Immature natural killer cell (primary cell): ENCODE measurements at regions not wholly inside any gene's neighbourhood (a gene's known extent, or its start where the extent isn't known, plus 50 kb on each side); places are given as distances from the start of the nearest gene placed in this dataset.

Experiments
- DNase-seq, 3 donors: peaks; one replicate each; pipeline ENCODE4 v3.0.0; 2022; ENCODE audit warnings: mixed read lengths in 1 of 3
- H3K27ac Mint-ChIP-seq, 6 donors: one replicate each; pipeline ENCODE4 v1.8.0; 2020; ENCODE audit warnings: mixed read lengths in 6 of 6, mild to moderate bottlenecking in 5 of 6, inconsistent platforms in 4 of 6, moderate library complexity in 3 of 6
- H3K27me3 Mint-ChIP-seq, 3 donors: one replicate each; pipeline ENCODE4 v1.8.0; 2020 to 2021; ENCODE audit warnings: low read depth in 3 of 3, mild to moderate bottlenecking in 3 of 3, mixed read lengths in 3 of 3, moderate library complexity in 3 of 3, inconsistent platforms in 1 of 3
- H3K36me3 Mint-ChIP-seq, 3 donors: one replicate each; pipeline ENCODE4 v1.8.0; 2020; ENCODE audit warnings: mixed read lengths in 3 of 3, inconsistent platforms in 2 of 3, mild to moderate bottlenecking in 2 of 3
- H3K4me1 Mint-ChIP-seq, 2 donors: one replicate each; pipeline ENCODE4 v1.8.0; 2020; ENCODE audit warnings: inconsistent platforms in 2 of 2, mild to moderate bottlenecking in 2 of 2, mixed read lengths in 2 of 2, moderate library complexity in 1 of 2
- H3K4me3 Mint-ChIP-seq, 5 donors: one replicate each; pipeline ENCODE4 v1.8.0; 2020; ENCODE audit warnings: mild to moderate bottlenecking in 5 of 5, mixed read lengths in 5 of 5, inconsistent platforms in 3 of 5, moderate library complexity in 3 of 5
- H3K9me3 Mint-ChIP-seq, 6 donors: one replicate each; pipeline ENCODE4 v1.8.0; 2020; ENCODE audit warnings: mild to moderate bottlenecking in 6 of 6, mixed read lengths in 6 of 6, inconsistent platforms in 4 of 6, moderate library complexity in 3 of 6

DNA sequence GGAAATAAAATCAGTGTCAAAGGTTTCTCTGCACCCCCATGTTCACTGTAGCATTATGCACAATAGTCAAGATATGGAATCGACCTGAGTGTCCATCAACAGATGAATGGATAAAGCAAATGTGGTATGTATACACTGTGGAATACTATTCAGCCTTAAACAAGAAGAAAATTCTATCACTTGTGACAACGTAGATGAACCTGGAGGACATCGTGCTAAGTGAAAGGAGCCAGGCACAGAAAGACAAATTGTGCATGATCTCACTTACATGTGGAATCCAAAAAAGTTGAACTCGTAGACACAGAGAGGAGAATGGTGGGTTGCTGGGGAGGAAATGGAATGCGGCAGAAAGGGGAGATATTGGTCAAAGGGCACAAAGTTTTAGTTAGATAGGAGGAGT lies 136.3 kb upstream of the ESR1 start:
- no peaks in the 10 kb centered on the region for H3K36me3 Mint-ChIP-seq

DNA sequence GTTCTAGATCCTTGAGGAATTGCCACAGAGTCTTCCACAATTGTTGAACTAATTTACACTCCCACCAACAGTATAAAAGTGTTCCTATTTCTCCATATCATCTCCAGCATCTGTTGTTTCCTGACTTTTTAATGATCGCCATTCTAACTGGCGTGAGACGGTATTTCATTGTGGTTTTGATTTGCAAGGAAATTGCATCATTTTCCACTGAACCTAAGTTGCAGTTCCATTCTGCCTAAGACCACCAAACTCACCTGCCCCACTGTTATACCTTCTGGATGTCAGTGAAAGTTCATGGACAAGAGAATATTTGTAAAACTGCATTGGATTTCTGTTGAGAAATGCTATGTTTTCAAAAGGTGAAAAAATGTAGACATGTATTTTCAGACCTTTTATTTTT lies 132.9 kb upstream of the ESR1 start:
- no peak overlapping the region for H3K27ac Mint-ChIP-seq

More for the DNA sequence above, 136.3 kb upstream of the ESR1 start:
- no peak overlapping the region for H3K4me3 Mint-ChIP-seq
- H3K27me3 Mint-ChIP-seq = peaks cover 0 to 6% (median 0%) of the 10 kb centered on the region in 3 donors
- no peak overlapping the region for H3K27ac Mint-ChIP-seq
- DNase-seq = no peak
- no peaks in the 10 kb centered on the region for H3K4me1 Mint-ChIP-seq
- no peaks in the 10 kb centered on the region for H3K9me3 Mint-ChIP-seq

GRCh38 chr6:151675746-151676459 lies 131.6 kb upstream of the ESR1 start:
- no peak overlapping the region for H3K27ac Mint-ChIP-seq
- no peaks in the 10 kb centered on the region for H3K4me1 Mint-ChIP-seq
- no peaks in the 10 kb centered on the region for H3K36me3 Mint-ChIP-seq
- peak in 2 of 3 donors; percentile 4 to 16 for DNase-seq
- H3K27me3 Mint-ChIP-seq = peaks cover 0 to 4% (median under 1%) of the 10 kb centered on the region in 3 donors
- no peaks in the 10 kb centered on the region for H3K9me3 Mint-ChIP-seq
- no peak overlapping the region for H3K4me3 Mint-ChIP-seq

More for the DNA sequence above, 132.9 kb upstream of the ESR1 start:
- H3K4me3 Mint-ChIP-seq = no peak overlapping the region
- no peaks in the 10 kb centered on the region for H3K9me3 Mint-ChIP-seq
- H3K4me1 Mint-ChIP-seq = no peaks in the 10 kb centered on the region
- H3K36me3 Mint-ChIP-seq = no peaks in the 10 kb centered on the region
- peaks cover 0 to 2% (median 2%) of the 10 kb centered on the region in 3 donors for H3K27me3 Mint-ChIP-seq
- DNase-seq = no peak

GRCh38 chr6:151676460-151676945 lies 131.0 kb upstream of the ESR1 start:
- no peak for DNase-seq
- H3K9me3 Mint-ChIP-seq = no peaks in the 10 kb centered on the region
- H3K4me3 Mint-ChIP-seq = no peak overlapping the region
- no peaks in the 10 kb centered on the region for H3K36me3 Mint-ChIP-seq
- H3K27me3 Mint-ChIP-seq = peaks cover 0 to 4% (median 3%) of the 10 kb centered on the region in 3 donors
- H3K4me1 Mint-ChIP-seq = peaks cover under 1 to 1% of the 10 kb centered on the region in 2 donors
- no peak overlapping the region for H3K27ac Mint-ChIP-seq

DNA sequence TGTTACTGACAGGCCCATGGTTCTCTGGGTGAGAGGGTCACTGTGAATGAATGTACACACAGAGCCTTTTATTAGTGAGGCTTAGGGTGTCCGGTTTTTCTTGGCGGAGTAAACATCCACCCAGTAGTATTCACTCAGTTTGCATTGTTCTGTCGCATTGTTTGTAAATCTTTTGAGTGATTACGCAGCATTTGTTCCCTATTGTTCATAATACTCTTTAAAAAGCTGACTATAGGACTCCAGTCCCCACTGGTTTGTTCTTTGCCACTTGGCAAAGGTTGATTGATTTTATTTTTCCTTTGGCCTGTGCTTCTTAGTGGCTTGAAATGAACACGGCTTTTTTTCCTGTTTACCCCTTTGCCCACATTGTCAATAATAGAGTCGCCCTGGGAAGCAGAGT lies 130.1 kb upstream of the ESR1 start:
- peaks cover 4 to 9% of the 10 kb centered on the region in 2 donors for H3K4me1 Mint-ChIP-seq
- H3K36me3 Mint-ChIP-seq = no peaks in the 10 kb centered on the region
- H3K27me3 Mint-ChIP-seq = peaks cover 0 to 4% (median 3%) of the 10 kb centered on the region in 3 donors
- no peak overlapping the region for H3K4me3 Mint-ChIP-seq
- DNase-seq = no peak
- H3K9me3 Mint-ChIP-seq = no peaks in the 10 kb centered on the region
- H3K27ac Mint-ChIP-seq = no peak overlapping the region

GRCh38 chr6:151679081-151679480 lies 128.4 kb upstream of the ESR1 start:
- Mint-ChIP-seq H3K4me1 (peaks cover 4 to 9% of the 10 kb centered on the region in 2 donors), H3K36me3 (no peaks in the 10 kb centered on the region), H3K4me3 (no peak overlapping the region), H3K27me3 (peaks cover 0 to 4% (median 3%) of the 10 kb centered on the region in 3 donors), H3K27ac (no peak overlapping the region), H3K9me3 (no peaks in the 10 kb centered on the region)
- no peak for DNase-seq

- peaks cover 4 to 9% of the 10 kb centered on the region in 2 donors for H3K4me1 Mint-ChIP-seq
- DNase-seq = no peak
- H3K27me3 Mint-ChIP-seq = peaks cover 0 to 4% (median 3%) of the 10 kb centered on the region in 3 donors
- no peak overlapping the region for H3K27ac Mint-ChIP-seq
- no peaks in the 10 kb centered on the region for H3K9me3 Mint-ChIP-seq
- no peaks in the 10 kb centered on the region for H3K36me3 Mint-ChIP-seq
- H3K4me3 Mint-ChIP-seq = no peak overlapping the region
Measured at GRCh38 chr6:151679941-151680340, 127.5 kb upstream of the ESR1 start.

DNA sequence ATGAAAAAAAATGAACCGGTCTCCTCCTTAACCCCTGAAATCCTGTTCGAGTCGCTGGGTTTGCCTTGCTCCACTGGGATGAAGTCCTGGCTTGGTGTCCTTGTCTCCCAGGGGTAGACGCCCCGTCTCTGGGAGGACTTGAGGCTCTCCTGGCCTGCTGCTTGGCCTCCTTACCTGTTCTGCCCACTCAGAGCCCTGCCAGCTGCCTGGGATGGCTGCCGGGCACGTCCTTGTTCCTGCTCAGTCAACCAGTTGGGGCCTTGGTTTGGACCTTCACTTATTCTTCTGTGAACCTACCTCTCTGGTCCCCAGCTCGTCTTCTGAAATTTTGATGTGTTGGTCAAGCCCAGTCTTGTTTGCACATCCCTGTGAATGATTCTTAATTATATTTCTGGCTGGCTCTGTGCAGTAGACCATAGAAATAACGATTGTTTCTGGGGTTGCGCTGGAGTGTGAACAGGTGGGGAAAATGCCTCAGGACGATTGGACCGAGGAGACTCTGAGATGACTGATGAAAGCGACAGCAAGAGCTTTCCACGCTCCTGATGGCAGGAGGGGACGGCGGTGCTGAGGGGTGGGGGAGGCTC lies 126.5 kb upstream of the ESR1 start:
- Mint-ChIP-seq H3K27ac (no peak overlapping the region), H3K36me3 (no peaks in the 10 kb centered on the region), H3K27me3 (peaks cover 0 to 4% (median 3%) of the 10 kb centered on the region in 3 donors), H3K4me1 (peaks cover 4 to 9% of the 10 kb centered on the region in 2 donors), H3K9me3 (no peaks in the 10 kb centered on the region), H3K4me3 (no peak overlapping the region)
- DNase-seq = no peak

GRCh38 chr6:151681433-151682059 lies 125.9 kb upstream of the ESR1 start:
- Mint-ChIP-seq H3K27me3 (peaks cover 0 to 4% (median 3%) of the 10 kb centered on the region in 3 donors), H3K9me3 (no peaks in the 10 kb centered on the region), H3K36me3 (no peaks in the 10 kb centered on the region), H3K27ac (no peak overlapping the region), H3K4me3 (peak overlapping the region in 1 of 5 donors; percentile 48), H3K4me1 (peaks cover 4 to 9% of the 10 kb centered on the region in 2 donors)
- DNase-seq = no peak

GRCh38 chr6:151682251-151682650 lies 125.2 kb upstream of the ESR1 start:
- Mint-ChIP-seq H3K27ac (no peak overlapping the region), H3K36me3 (no peaks in the 10 kb centered on the region), H3K27me3 (peaks cover 0 to 4% (median 3%) of the 10 kb centered on the region in 3 donors), H3K9me3 (no peaks in the 10 kb centered on the region), H3K4me3 (no peak overlapping the region), H3K4me1 (peaks cover 4 to 9% of the 10 kb centered on the region in 2 donors)
- DNase-seq = no peak

DNA sequence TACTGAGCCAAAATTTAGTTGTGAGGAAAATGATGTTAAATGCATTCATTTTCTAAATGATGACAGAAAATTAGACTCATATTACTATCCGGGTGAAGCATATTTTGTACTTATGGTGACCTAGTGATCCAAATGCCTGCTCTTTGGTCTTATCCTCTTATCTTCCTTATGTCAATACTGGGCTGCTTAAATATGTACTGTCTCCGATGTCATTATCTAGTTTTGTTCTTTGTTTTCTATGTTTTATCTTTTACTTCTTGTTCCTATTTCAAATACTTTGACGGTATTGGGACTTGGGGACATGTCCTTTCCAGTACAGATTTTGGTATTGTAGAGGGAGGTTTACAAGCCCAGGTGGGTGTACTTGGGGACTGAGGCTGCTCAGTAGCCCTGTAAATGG lies 124.6 kb upstream of the ESR1 start:
- H3K27me3 Mint-ChIP-seq = peaks cover 0 to 4% (median 3%) of the 10 kb centered on the region in 3 donors
- no peaks in the 10 kb centered on the region for H3K9me3 Mint-ChIP-seq
- peaks cover 4 to 9% of the 10 kb centered on the region in 2 donors for H3K4me1 Mint-ChIP-seq
- no peak overlapping the region for H3K4me3 Mint-ChIP-seq
- DNase-seq = no peak
- no peaks in the 10 kb centered on the region for H3K36me3 Mint-ChIP-seq
- no peak overlapping the region for H3K27ac Mint-ChIP-seq

- Mint-ChIP-seq H3K4me3 (no peak overlapping the region), H3K4me1 (peaks cover 4 to 9% of the 10 kb centered on the region in 2 donors), H3K27me3 (peaks cover 0 to 4% (median 3%) of the 10 kb centered on the region in 3 donors), H3K9me3 (no peaks in the 10 kb centered on the region), H3K36me3 (no peaks in the 10 kb centered on the region), H3K27ac (no peak overlapping the region)
- DNase-seq = no peak
Measured at GRCh38 chr6:151683381-151683780, 124.1 kb upstream of the ESR1 start.

GRCh38 chr6:151689499-151690201 lies 117.8 kb upstream of the ESR1 start:
- Mint-ChIP-seq H3K27me3 (no peaks in the 10 kb centered on the region), H3K36me3 (no peaks in the 10 kb centered on the region), H3K4me1 (peaks cover 10 to 28% of the 10 kb centered on the region in 2 donors), H3K4me3 (peak overlapping the region in 2 of 5 donors; percentile 68 to 79), H3K9me3 (no peaks in the 10 kb centered on the region), H3K27ac (peak overlapping the region in 2 of 6 donors; percentile 34 to 68)
- no peak for DNase-seq
